Omental fat pad (tissue), 3 donors: ENCODE measurements at regions not wholly inside any gene's neighbourhood (a gene's known extent, or its start where the extent isn't known, plus 50 kb on each side); places are given as distances from the start of the nearest gene placed in this dataset.
"Not testable (repeated sequence)": the region's sequence is repeated elsewhere in the genome, so short reads cannot be mapped to it uniquely, and the experiment has no call there.

ENCODE experiments used
- ATAC-seq: fragments of 150-250 bp; one replicate; pipeline ENCODE4 v1.9.1; 2016; ENCODE audit warnings: mild to moderate bottlenecking, moderate library complexity; ENCODE audit not compliant: low FRiP score
- DNase-seq: peaks from one replicate; pipeline ENCODE4 v3.0.0-alpha.2; 2019; ENCODE audit warnings: low spot score
- TF ChIP-seq, protein P1 (sequence below), 3 donors: fragments of 450-650 bp; IDR thresholded peaks; one replicate each; pipeline ENCODE4 v1.5.1; 2016 to 2017; ENCODE audit warnings: antibody characterized with exemption in 3 of 3, mild to moderate bottlenecking in 3 of 3, moderate library complexity in 2 of 3

DNA sequence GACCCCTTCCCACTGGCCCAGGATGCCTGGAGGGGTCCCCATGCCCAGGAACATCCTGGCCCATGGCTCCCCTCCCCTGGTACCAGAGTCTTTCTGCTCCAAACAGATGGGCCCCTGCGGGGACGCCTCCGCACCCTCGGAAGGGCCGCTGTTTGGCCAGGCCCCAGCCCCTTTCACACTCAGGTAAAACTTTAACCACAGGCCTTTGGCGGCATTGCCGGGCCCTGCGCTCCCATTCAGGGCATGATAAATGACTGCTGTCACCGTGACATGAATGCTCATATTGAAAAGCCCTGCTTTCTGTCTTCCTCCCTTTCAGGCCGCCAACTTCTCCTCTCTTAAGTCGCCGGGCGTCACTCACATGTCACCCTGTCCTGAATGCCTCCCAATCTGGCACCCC is 141.5 kb upstream of the TOP1 start:
- DNase-seq = no peak
- TF ChIP-seq, protein P1, sequence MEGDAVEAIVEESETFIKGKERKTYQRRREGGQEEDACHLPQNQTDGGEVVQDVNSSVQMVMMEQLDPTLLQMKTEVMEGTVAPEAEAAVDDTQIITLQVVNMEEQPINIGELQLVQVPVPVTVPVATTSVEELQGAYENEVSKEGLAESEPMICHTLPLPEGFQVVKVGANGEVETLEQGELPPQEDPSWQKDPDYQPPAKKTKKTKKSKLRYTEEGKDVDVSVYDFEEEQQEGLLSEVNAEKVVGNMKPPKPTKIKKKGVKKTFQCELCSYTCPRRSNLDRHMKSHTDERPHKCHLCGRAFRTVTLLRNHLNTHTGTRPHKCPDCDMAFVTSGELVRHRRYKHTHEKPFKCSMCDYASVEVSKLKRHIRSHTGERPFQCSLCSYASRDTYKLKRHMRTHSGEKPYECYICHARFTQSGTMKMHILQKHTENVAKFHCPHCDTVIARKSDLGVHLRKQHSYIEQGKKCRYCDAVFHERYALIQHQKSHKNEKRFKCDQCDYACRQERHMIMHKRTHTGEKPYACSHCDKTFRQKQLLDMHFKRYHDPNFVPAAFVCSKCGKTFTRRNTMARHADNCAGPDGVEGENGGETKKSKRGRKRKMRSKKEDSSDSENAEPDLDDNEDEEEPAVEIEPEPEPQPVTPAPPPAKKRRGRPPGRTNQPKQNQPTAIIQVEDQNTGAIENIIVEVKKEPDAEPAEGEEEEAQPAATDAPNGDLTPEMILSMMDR (IDR thresholded peaks at IDR 0.05) = no peak
- no peak for ATAC-seq

DNA sequence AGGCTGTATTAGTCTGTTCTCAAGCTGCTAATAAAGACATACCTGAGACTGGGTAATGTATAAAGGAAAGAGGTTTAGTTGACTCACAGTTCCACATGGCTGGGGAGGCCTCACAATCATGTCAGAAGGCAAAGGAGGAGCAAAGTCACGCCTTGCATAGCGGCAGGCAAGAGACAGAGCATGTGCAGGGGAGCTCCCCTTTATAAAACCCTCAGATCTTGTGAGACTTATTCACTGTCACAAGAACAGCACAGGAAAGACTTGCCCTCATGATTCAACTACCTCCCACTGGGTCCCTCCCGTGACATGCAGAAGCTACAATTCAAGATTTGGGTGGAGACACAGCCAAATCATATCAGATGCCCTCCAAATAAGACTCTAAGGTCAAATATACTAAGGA is 139.4 kb upstream of the TOP1 start:
- ATAC-seq, DNase-seq: not testable (repeated sequence)

DNA sequence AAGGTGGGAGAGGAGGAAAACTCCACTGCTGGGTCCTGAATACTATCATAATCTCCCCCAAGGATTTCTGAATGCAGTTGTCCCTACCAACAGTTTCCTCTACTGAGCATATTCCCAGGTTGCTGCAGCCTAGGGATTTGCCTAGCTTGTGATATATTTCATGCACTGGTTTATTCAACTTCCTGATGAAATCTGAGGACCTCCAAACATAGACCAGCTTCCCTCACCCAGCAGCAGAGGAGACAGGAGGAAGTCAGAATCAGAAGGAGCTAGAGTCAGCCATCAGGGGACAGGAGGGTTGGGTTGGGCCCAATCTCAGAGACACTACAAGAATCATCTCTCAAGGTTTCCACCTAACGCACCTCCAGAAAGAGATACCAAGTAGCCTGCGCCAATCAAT is 138.4 kb upstream of the TOP1 start:
- TF ChIP-seq, protein P1 (IDR thresholded peaks at IDR 0.05) = no peak
- DNase-seq (no peak), ATAC-seq (no peak)

DNA sequence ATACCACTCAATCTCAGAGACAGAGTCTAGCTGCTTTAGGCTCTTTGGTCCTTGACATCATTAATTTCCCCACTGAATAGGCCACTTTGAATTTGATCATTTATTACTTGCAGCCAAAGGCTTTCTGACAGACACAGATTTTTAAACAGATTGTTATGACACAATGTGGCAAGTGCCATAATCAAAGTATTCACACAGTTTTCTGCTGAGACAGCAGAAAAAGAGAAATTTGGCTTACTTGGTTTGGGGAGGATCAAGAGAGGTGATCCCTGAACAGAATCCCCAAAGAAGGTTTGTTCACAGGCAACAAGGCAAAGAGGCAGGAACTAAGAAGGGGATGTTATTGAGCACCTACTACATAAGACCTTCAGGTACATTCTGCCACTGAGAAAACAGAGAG is 138.0 kb upstream of the TOP1 start:
- TF ChIP-seq, protein P1 (IDR thresholded peaks at IDR 0.05) = no peak
- DNase-seq (no peak), ATAC-seq (no peak)

DNA sequence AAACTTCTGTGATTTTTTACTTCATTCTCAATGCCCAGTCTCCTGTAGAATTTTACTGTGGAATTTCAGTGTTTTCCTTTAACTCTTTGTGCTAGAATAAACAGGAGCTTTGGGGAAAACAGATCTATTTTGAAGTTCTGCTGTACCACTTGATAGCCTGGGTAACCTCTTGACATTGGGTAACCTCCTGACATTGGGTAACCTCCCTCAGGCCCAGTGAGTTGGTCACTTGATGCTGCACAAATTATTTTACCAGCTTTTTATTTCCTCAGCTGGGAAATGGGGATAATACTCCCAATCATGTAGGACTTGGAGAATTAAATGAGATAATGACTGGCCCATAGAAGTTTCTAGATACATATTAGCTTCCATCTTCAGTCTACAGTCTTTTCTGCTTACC is 137.3 kb upstream of the TOP1 start:
- ATAC-seq (no peak), DNase-seq (no peak)
- TF ChIP-seq, protein P1 (IDR thresholded peaks at IDR 0.05) = no peak

DNA sequence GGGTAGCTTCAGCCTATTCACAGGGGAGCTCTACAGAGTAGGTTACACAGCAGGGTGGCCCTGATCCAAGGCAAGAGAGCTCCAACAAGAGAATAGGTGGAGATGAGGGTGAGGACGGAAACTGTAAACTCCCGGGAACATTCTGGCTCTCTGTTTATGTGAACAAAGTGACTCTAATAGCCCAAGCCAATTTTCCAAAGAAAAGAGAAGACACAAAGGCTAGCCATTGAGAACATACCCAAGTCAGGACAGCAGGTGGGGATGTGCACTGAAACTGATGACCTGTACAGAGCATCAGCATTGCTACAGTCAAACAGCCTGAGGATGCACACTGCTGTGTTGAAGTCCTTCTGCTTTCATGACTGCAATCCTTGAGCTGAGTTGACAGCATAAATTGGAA is 136.0 kb upstream of the TOP1 start:
- TF ChIP-seq, protein P1 (IDR thresholded peaks at IDR 0.05) = no peak
- ATAC-seq (no peak), DNase-seq (no peak)

DNA sequence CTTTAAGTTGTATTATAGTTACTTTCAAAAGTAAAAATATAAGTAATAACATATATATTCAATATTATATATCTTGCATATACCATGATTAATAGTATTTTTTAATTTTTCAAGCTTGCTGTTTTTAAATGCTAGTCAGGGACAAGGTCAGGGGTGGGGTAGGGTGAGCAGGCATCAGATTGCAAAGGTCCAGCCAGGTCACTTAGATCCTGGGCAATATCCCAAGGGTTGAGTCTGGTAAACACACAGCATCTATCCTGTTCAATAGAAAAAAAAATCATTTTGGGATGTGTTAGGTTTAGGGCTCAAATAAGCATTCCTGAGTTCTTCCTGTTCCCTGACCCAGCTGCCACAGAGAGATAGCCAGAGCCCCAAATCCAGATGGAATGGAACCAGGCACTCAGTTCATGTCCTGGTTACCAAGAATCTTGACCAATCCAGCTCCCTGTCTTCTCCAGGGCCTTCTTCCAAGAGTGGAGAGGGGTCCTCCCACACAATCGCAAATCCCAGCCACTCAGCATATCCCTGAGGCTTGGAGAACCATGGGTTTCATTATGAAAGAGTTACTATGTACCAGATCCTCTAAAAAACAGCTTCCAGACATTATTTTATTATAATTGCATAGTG is 134.9 kb upstream of the TOP1 start:
- DNase-seq (no peak), ATAC-seq (no peak)
- TF ChIP-seq, protein P1 (IDR thresholded peaks at IDR 0.05) = no peak

DNA sequence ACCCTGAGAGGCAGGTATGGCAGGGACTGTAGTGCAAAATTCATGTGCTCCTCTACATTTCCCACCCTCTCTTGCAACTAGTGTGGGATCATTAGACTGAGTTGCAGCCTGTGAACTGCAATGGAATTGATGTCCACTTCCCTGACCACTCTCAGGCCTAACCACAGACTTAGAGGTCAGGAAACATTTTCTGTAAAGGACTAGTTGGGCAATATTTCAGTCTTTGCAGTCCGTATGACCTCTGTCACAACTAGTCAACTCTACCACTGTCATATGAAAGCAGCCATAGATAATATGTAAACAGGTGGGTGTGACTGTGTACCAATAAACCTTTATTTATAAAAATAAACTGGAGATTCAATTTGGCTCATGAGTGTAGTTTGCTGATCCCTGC is 134.4 kb upstream of the TOP1 start:
- DNase-seq (no peak), ATAC-seq (no peak)
- TF ChIP-seq, protein P1 (IDR thresholded peaks at IDR 0.05) = no peak
